Myocyte (in vitro differentiated cells): ENCODE measurements at regions not wholly inside any gene's neighbourhood (a gene's known extent, or its start where the extent isn't known, plus 50 kb on each side); places are given as distances from the start of the nearest gene placed in this dataset.
"Not testable (repeated sequence)": the region's sequence is repeated elsewhere in the genome, so short reads cannot be mapped to it uniquely, and the experiment has no call there.

Experiments
- DNase-seq: peaks from one replicate; pipeline ENCODE4 v3.0.0-alpha.2; 2012; ENCODE audit warnings: low read depth

DNA sequence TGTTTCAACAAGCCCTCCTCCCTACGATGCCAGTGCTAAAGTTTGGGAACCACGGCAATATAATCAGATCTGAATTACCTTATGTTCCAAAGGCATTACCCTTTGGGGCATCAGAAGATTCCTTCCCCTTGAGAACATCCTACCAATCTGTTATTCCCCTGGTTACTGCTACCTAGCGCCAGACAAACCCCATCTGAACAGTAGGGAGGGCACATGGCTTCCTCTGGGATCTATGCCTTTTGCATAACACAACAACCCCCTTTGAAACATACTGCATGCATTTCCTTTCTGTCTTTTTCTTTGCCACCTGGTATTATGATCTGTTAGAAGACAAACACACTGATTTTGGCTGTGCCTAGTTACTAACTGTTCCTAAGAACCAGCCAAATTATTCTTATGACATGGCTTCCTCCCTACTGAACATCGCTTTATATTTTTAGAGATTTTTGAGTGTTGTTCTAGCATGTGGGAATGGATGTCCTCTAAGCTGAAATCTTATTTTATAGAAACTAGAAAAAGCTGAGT, 103.9 kb upstream of the DAPK1 start:
- no peak for DNase-seq

- DNase-seq: no peak
Measured at GRCh38 chr9:87395804-87396479, 101.7 kb upstream of the DAPK1 start.

DNA sequence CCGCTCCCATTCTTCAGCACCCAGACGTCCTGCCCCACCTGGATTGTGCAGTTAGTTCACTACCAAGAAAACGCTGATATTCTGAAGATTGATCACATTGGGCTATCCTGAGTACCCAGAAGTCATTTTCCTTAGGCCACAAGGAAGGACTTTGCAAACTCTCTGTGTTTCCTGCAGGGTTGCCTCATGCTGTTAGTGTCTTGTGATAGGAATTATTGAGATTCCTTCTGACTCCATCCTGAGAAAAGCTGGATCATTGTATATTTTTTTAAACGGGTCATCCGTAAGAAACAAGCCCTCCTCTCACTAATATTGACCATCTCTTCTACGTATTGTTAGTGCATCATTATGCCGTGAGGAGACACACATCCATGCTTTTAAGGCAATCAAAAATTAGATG, 96.0 kb upstream of the DAPK1 start:
- no peak for DNase-seq

DNA sequence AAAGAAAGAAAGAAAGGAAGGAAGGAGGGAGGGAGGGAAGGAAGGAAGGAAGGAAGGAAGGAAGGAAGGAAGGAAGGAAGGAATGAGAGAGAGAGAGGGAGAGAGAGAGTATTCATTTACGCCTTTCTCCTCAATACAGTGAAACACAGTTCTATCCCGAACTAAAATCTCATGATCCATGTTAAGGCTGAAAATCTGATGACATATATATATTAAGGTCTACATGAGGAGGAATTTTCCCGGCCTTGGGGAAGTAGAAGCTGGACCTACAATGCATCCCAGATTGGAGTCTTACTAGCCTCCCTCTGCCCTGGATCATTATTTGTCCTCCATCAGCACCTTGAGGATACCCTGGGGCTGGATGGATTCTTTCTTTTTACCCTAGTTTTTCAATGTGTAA, 95.1 kb upstream of the DAPK1 start:
- no peak for DNase-seq

DNA sequence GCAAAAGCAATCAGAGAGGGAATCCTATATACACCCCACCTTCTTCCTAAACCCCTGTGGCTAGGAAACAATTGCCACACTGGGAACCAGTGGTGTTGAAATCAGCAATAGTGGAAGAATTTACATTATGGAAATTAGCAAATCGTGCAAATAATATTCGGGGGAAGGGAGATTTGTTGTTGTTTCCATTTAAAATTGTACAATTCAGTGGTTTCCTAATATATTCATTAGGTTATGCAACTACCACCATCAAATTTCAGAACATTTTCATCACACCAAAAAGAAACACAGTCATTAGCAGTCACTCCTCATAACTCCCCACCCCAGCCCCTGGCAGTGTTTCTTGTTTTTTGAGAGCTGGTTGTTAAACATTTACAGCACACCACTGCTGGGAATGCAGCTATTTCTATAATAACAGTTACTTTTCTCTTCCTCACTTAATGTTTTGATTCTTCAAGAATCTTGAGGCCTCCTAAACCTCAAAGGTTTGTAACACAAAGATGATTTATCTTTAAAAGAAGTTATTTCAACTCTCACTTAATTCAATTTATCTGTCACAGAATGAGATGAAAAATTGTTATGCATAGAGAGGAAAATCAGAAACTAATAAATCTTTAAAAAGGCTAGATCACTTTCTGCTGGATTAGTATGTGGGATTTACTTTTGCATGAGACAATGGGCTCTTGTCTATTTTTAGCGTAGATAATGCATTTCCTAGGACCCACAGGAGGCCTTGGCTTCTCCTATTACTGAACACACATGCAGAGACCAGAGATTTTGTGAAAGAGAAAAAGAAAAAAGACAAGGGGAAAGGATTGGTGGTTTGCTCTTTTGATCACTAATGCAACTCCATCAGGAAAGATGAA, 91.8 kb upstream of the DAPK1 start:
- DNase-seq: peak; percentile 62

GRCh38 chr9:87406543-87407166, 91.0 kb upstream of the DAPK1 start:
- no peak for DNase-seq

- not testable (repeated sequence) for DNase-seq
Measured at GRCh38 chr9:87410047-87411005, 87.3 kb upstream of the DAPK1 start.

DNA sequence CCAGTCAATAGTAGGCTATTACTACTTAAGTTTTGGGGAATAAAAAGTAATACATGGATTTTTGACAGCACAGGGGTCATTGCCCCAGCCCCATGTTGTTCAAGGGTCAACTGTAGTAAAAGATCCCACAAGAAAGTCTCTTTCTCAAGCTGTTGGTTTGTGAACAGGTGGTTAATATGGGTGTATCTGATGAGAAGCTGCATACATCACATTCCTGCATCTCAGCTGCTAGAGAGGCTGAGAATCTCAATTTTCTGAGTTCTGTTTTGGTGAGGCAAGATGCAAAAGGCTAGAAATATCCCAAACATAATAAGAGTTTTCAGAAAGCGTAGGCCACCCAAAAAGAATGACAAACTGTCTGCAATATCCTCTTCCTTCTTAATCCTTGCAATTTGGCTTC, 76.8 kb upstream of the DAPK1 start:
- peak; percentile 70 for DNase-seq

DNA sequence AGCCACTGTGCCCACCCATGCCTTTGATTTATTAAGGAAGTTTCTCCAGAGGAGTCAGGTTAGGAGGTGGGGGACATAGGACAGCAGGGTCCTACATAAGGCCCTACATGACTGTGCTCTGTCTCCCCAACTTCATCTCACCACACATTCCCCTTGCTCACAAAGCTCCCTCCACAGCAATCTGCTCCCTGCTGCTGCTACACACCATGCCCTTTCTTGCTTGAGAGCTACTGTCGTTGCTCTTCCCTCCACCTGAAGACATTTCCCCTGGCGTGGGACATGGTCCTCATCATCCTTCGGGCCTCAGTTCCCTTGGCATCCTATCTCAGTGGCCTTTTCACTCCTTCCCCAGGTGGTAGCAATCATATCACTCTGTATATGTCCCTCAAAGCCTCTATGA, 75.9 kb upstream of the DAPK1 start:
- DNase-seq: no peak

GRCh38 chr9:87422999-87423398, 74.7 kb upstream of the DAPK1 start:
- peak; percentile 36 for DNase-seq

DNA sequence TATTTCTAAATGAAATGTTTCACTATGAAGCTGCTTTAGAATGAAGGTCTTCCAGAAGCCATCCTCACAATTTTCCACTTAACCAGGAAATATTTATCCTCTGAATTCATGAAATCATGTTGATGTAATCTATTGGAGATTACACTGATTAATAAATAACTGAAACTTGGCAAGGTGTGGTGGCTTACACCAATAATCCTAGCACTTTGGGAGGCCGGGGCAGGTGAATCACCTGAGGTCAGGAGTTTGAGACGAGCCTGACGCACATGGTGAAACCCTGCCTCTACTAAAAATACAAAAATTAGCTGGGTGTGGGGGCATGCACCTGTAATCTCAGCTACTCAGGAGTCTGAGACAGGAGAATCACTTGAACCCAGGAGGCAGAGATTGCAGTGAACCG, 73.8 kb upstream of the DAPK1 start:
- DNase-seq: not testable (repeated sequence)

DNA sequence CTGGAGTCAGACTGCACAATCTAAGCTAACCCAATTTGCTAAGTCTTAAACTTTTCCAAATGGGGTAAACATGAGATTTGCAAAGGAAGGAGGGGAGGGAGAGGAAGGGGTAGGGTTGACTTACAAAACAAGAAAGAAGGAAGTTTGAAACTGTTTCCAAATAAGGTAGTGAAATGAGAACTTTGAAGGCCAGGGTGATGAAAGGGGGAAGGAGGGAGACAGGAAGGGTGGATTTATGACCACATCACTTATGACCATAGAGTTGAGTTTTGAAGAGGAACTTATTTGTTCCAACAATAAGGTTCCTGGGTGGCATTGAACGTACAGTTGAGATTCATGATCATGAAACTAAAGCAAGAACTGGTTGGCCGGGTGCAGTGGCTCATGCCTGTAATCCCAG, 72.5 kb upstream of the DAPK1 start:
- no peak for DNase-seq

- DNase-seq: no peak
Measured at GRCh38 chr9:87427851-87428506, 69.7 kb upstream of the DAPK1 start.

DNA sequence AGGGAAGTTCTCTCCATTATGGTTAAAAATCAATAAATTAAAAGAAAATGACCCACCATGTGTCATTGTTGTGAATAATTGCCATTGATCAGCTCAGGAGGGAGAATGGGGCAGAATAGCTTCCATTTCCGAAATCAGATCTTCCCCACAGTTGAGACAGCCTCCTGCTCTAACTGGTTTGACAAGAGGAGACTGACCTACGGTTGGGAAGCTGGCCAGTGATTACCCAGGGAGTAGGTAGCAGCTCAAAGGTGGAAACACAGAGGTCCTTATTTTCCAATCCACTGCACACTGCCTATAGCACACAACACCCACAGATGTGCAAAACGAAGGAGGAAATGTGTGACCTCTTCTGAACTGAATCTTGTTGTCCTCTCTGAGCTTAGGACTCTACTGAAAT, 69.0 kb upstream of the DAPK1 start:
- DNase-seq: no peak

DNA sequence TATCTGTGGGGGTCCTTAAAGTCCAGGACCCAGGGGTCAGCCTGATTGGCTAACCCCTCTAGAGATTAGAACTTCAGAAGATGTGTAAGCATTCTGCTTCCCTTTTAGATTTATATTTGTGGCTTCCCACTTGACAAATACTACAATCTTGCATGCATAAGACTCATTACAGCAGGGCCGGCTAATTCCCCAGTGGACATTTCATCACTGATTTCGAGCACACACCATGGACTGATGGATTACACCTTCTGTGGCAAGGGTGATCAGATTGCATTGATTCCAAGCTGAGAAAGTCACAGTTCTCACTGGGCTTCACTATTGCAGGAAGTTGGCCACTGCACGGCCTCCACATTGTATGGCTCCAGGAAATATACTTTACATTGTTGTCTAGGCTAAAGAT, 65.8 kb upstream of the DAPK1 start:
- DNase-seq: no peak

- DNase-seq: no peak
Measured at GRCh38 chr9:87433853-87434252, 63.8 kb upstream of the DAPK1 start.

DNA sequence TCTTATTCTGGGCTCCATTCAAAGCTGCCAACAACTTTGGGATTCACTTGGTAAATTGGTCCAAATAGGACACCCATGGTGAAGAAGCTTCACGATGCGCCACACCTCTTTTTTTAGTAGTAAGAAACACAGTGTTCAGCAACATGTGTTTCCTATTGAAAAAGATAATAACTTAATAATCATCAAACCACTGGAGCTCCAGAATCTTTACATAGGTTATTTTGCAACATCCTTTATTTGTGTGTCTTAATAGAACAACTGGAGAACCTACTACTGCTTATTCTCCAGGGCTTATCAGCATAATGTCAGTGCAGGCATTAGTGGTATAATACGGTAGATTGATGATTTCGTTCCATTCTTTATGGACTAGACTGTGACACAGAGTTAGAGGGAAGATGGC, 63.3 kb upstream of the DAPK1 start:
- no peak for DNase-seq

DNA sequence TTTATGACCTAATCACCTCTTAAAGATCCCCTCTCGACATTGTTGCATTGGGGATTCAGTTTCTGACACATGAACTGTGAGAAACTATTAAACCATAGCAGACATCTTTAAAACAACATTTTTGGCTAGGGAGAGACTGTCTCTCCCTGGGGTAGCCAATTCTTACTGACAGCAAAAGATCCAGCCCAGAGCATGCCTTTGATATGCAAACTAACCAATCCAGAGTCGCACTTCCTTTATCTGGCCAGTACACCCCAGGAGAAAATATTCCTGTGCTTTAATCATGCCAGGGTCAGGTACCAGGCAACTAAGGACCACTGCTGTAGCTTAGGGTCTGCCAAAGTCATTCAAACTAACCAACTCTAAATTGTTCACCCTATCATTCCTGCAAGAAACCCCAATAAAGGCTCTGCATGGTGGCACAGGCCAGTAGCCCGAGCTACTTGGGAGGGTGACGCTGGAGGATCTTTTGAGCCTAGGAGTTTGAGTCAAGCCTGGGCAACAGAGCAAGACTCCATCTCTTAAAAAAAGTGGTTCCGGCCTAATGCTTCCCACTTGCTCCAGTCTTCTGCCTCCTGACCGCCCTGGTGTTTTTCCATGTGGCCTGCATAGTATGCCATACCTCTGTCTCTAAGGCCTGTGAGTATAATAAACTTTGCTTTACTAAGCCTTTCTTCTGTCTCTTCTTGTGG, 62.3 kb upstream of the DAPK1 start:
- no peak for DNase-seq

DNA sequence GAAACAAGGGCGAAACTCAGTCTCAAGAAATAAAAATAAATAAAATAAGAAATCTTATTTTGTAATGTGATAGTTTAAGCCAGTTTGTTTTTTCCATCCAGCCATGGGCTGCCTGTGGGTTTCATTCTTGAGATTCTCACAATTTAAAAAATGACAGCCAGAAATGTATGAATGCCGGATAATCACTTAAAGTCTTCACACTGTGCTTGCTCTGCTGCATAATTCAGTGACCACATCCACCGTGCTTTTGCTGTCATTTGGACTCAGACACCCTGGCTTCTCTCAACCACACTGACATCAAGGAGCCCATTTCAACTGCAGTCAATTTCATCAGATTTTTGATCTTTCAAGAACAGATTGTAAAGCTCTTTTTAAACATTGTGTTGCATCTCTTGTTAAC, 61.0 kb upstream of the DAPK1 start:
- peak; percentile 59 for DNase-seq

GRCh38 chr9:87437966-87438365, 59.7 kb upstream of the DAPK1 start:
- DNase-seq: peak; percentile 46
